Keratinocyte (primary cell): ENCODE measurements at regions not wholly inside any gene's neighbourhood (a gene's known extent, or its start where the extent isn't known, plus 50 kb on each side); places are given as distances from the start of the nearest gene placed in this dataset.

Source experiments
- DNase-seq: peaks from one replicate; pipeline ENCODE4 v3.0.0-alpha.2; 2011; ENCODE audit warnings: low read depth, missing footprints, low spot score
- FAIRE-seq: peaks from 2 replicates; lab custom pipeline; 2011; peaks lifted over from hg19 to GRCh38; lab: Jason Lieb, UNC
- H2AFZ ChIP-seq: 2 replicates; pipeline ENCODE4 v1.6.0; 2012; ENCODE audit warnings: low read length, control low read depth, inconsistent platforms; ENCODE audit not compliant: control insufficient read depth
- H3K27ac ChIP-seq: 2 replicates; pipeline ENCODE4 v1.5.1; 2011; ENCODE audit warnings: low read length; ENCODE audit not compliant: control insufficient read depth, insufficient read depth
- H3K27me3 ChIP-seq: 3 replicates; pipeline ENCODE4 v1.6.0; 2011; ENCODE audit warnings: low read length; ENCODE audit not compliant: control insufficient read depth, insufficient read depth; ENCODE audit errors: extremely low read depth
- H3K36me3 ChIP-seq, 2 experiments: 2 replicates in 1 of 2; 3 replicates in 1 of 2; pipeline ENCODE4 v1.5.1; 2011; ENCODE audit warnings: low read length in 2 of 2, mild to moderate bottlenecking in 1 of 2; ENCODE audit not compliant: control insufficient read depth in 2 of 2, insufficient read depth in 2 of 2; ENCODE audit errors: extremely low read depth in 1 of 2
- H3K4me1 ChIP-seq: 3 replicates; pipeline ENCODE4 v1.5.1; 2011; ENCODE audit warnings: low read length; ENCODE audit not compliant: control insufficient read depth, insufficient read depth; ENCODE audit errors: extremely low read depth
- H3K4me2 ChIP-seq: 3 replicates; pipeline ENCODE4 v1.6.0; 2011; ENCODE audit warnings: low read depth, low read length; ENCODE audit not compliant: control insufficient read depth, insufficient read depth; ENCODE audit errors: extremely low read depth
- H3K4me3 ChIP-seq, 3 experiments: fragments of 200-600 bp in 1 of 3; sonication (generic) in 1 of 3; 2 replicates in 2 of 3; 3 replicates in 1 of 3; pipeline ENCODE4 v1.5.1; 2011 to 2016; ENCODE audit warnings: low read length in 3 of 3, mild to moderate bottlenecking in 3 of 3, control low read depth in 2 of 3, inconsistent platforms in 1 of 3, low read depth in 1 of 3, mixed read lengths in 1 of 3, mixed run types in 1 of 3, moderate library complexity in 1 of 3; ENCODE audit not compliant: control insufficient read depth in 2 of 3, insufficient read depth in 2 of 3; ENCODE audit errors: extremely low read depth in 1 of 3
- H3K79me2 ChIP-seq: 2 replicates; pipeline ENCODE4 v1.6.0; 2012; ENCODE audit warnings: low read length; ENCODE audit not compliant: control insufficient read depth, insufficient read depth
- H3K9ac ChIP-seq: 3 replicates; pipeline ENCODE4 v1.6.0; 2011; ENCODE audit warnings: low read length; ENCODE audit not compliant: control insufficient read depth, insufficient read depth; ENCODE audit errors: extremely low read depth
- H3K9me1 ChIP-seq: 3 replicates; pipeline ENCODE4 v1.6.0; 2011; ENCODE audit warnings: low read length; ENCODE audit not compliant: control insufficient read depth, insufficient read depth; ENCODE audit errors: extremely low read depth
- H3K9me3 ChIP-seq: 2 replicates; pipeline ENCODE4 v1.5.1; 2012; ENCODE audit warnings: low read depth, low read length; ENCODE audit not compliant: control insufficient read depth
- H4K20me1 ChIP-seq: 3 replicates; pipeline ENCODE4 v1.6.0; 2011; ENCODE audit warnings: low read length; ENCODE audit not compliant: control insufficient read depth, insufficient read depth; ENCODE audit errors: extremely low read depth
- CTCF ChIP-seq, 3 experiments: IDR thresholded peaks in 1 of 3; conservative IDR thresholded peaks in 1 of 3; optimal IDR thresholded peaks in 1 of 3; 2 replicates in 2 of 3; 3 replicates in 1 of 3; pipeline versions ENCODE3 to v1.5.1; 2011; ENCODE audit warnings: low read length in 3 of 3, mild to moderate bottlenecking in 3 of 3, moderate library complexity in 2 of 3, control low read depth in 1 of 3, inconsistent platforms in 1 of 3; ENCODE audit not compliant: insufficient read depth in 2 of 3; ENCODE audit errors: extremely low read depth in 1 of 3
- EZH2 ChIP-seq: IDR thresholded peaks from one replicate; pipeline ENCODE4 v1.6.1; 2012; ENCODE audit warnings: inconsistent platforms, mild to moderate bottlenecking, low read length, moderate library complexity
- dilution Hi-C: fragments of 300-500 bp; cut with MboI; formaldehyde crosslinking; loops from one replicate; pipeline ENCODE4 v1.7.0; 2020; ENCODE audit warnings: low sequenced_read_pairs; ENCODE audit not compliant: extremely low pct_ligation_motif_present

- H3K79me2 ChIP-seq, result no peaks in the 10 kb centered on the region
- H3K4me2 ChIP-seq, result no peak overlapping the region
- no peaks in the 10 kb centered on the region for H3K9me1 ChIP-seq
- H3K4me1 ChIP-seq, result peaks cover 3% of the 10 kb centered on the region
- H3K9me3 ChIP-seq, result no peaks in the 10 kb centered on the region
- H3K27me3 ChIP-seq, result no peaks in the 10 kb centered on the region
- dilution Hi-C loops, result no loop called here
- H3K9ac ChIP-seq, result no peak overlapping the region
- H3K36me3 ChIP-seq, result no peaks in the 10 kb centered on the region
- no peak overlapping the region for H3K4me3 ChIP-seq
- no peak overlapping the region for H3K27ac ChIP-seq
- FAIRE-seq (no peak), DNase-seq (no peak)
- no peak overlapping the region for H2AFZ ChIP-seq
- TF ChIP-seq EZH2 (no peak), CTCF (optimal IDR thresholded peaks at IDR 0.05 in 1 of 3, IDR thresholded peaks at IDR 0.05 in 1 of 3, conservative IDR thresholded peaks at IDR 0.05 in 1 of 3; ENCODE audit: extremely low read depth in 1 of 3, insufficient read depth in 2 of 3, low read length in 3 of 3) (no peak)
- no peaks in the 10 kb centered on the region for H4K20me1 ChIP-seq
These were observed 211.2 kb upstream of the CFAP20DC start for GRCh38 chr3:59261009-59261408.

- Histone ChIP-seq H3K9me3 (no peaks in the 10 kb centered on the region), H3K9ac (no peak overlapping the region), H3K27ac (no peak overlapping the region), H2AFZ (no peak overlapping the region), H3K9me1 (no peaks in the 10 kb centered on the region), H3K4me2 (no peak overlapping the region), H4K20me1 (no peaks in the 10 kb centered on the region), H3K36me3 (no peaks in the 10 kb centered on the region), H3K27me3 (no peaks in the 10 kb centered on the region), H3K4me3 (no peak overlapping the region), H3K4me1 (no peaks in the 10 kb centered on the region), H3K79me2 (no peaks in the 10 kb centered on the region)
- dilution Hi-C loops, result no loop called here
- DNase-seq (no peak), FAIRE-seq (no peak)
- TF ChIP-seq EZH2 (no peak), CTCF (optimal IDR thresholded peaks at IDR 0.05 in 1 of 3, IDR thresholded peaks at IDR 0.05 in 1 of 3, conservative IDR thresholded peaks at IDR 0.05 in 1 of 3; ENCODE audit: extremely low read depth in 1 of 3, insufficient read depth in 2 of 3, low read length in 3 of 3) (no peak)
These were observed 208.9 kb upstream of the CFAP20DC start for GRCh38 chr3:59258550-59259260.
